ENCODE measurements at regions not wholly inside any gene's neighbourhood (a gene's known extent, or its start where the extent isn't known, plus 50 kb on each side); places are given as distances from the start of the nearest gene placed in this dataset.
"Not testable (repeated sequence)": the region's sequence is repeated elsewhere in the genome, so short reads cannot be mapped to it uniquely, and the experiment has no call there.

DNA sequence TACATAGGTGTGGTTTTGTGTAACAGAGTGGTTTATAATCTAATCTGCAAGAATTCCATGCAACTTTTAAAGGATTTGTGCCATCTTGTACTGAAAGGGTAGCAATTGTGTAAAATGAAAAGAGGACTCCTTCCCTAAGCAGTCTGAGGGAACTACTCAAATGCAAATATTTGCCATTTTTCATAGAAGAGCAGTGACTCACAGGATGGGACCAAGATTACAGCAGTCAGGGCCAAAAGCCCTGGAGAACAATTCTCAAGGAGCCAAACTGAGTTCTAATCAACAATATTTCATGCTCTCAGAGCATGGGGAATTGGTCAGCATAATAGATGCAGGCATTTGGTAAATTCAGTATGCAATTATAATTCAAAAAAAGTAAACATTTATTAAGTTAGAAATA is 495.8 kb downstream of the CHSY3 start:
- Histone ChIP-seq H3K4me3 (ENCODE audit: insufficient read depth, low read length) (no peak overlapping the region), H3K27me3 (ENCODE audit: insufficient read depth, low read length) (no peaks in the 10 kb centered on the region), H3K36me3 (ENCODE audit: insufficient read depth, low read length) (no peaks in the 10 kb centered on the region), H3K4me2 (ENCODE audit: insufficient read depth, low read length) (no peak overlapping the region), H2AFZ (ENCODE audit: low read length) (no peak overlapping the region), H3K9me3 (ENCODE audit: low read depth, low read length) (no peaks in the 10 kb centered on the region), H3K4me1 (ENCODE audit: insufficient read depth, low read length) (no peaks in the 10 kb centered on the region), H3K79me2 (ENCODE audit: insufficient read depth, low read length) (no peaks in the 10 kb centered on the region), H3K27ac (ENCODE audit: low read depth, low read length) (no peak overlapping the region), H4K20me1 (ENCODE audit: insufficient read depth, low read length) (no peaks in the 10 kb centered on the region)
- DNase-seq (ENCODE audit: insufficient read length, low spot score, missing footprints), result peak; percentile 45
- TF ChIP-seq, protein P1, sequence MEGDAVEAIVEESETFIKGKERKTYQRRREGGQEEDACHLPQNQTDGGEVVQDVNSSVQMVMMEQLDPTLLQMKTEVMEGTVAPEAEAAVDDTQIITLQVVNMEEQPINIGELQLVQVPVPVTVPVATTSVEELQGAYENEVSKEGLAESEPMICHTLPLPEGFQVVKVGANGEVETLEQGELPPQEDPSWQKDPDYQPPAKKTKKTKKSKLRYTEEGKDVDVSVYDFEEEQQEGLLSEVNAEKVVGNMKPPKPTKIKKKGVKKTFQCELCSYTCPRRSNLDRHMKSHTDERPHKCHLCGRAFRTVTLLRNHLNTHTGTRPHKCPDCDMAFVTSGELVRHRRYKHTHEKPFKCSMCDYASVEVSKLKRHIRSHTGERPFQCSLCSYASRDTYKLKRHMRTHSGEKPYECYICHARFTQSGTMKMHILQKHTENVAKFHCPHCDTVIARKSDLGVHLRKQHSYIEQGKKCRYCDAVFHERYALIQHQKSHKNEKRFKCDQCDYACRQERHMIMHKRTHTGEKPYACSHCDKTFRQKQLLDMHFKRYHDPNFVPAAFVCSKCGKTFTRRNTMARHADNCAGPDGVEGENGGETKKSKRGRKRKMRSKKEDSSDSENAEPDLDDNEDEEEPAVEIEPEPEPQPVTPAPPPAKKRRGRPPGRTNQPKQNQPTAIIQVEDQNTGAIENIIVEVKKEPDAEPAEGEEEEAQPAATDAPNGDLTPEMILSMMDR (IDR thresholded peaks at IDR 0.05; ENCODE audit: extremely low read depth, low read depth, low read length), result no peak

- Histone ChIP-seq H4K20me1 (ENCODE audit: insufficient read depth, low read length) (no peaks in the 10 kb centered on the region), H3K27ac (ENCODE audit: low read depth, low read length) (no peak overlapping the region), H3K4me2 (ENCODE audit: insufficient read depth, low read length) (no peak overlapping the region), H2AFZ (ENCODE audit: low read length) (no peak overlapping the region), H3K79me2 (ENCODE audit: insufficient read depth, low read length) (no peaks in the 10 kb centered on the region), H3K4me3 (ENCODE audit: insufficient read depth, low read length) (no peak overlapping the region), H3K27me3 (ENCODE audit: insufficient read depth, low read length) (no peaks in the 10 kb centered on the region), H3K9me3 (ENCODE audit: low read depth, low read length) (no peaks in the 10 kb centered on the region), H3K4me1 (ENCODE audit: insufficient read depth, low read length) (no peaks in the 10 kb centered on the region), H3K36me3 (ENCODE audit: insufficient read depth, low read length) (no peaks in the 10 kb centered on the region)
- DNase-seq (ENCODE audit: insufficient read length, low spot score, missing footprints), result no peak
- TF ChIP-seq, protein P1 (IDR thresholded peaks at IDR 0.05; ENCODE audit: extremely low read depth, low read depth, low read length), result no peak
Observed at GRCh38 chr5:130398825-130399224, 494.6 kb downstream of the CHSY3 start.

- not testable (repeated sequence) for H2AFZ ChIP-seq (ENCODE audit: low read length); H3K36me3 ChIP-seq (ENCODE audit: insufficient read depth, low read length); H3K4me1 ChIP-seq (ENCODE audit: insufficient read depth, low read length); H3K27me3 ChIP-seq (ENCODE audit: insufficient read depth, low read length); H3K4me3 ChIP-seq (ENCODE audit: insufficient read depth, low read length); H3K79me2 ChIP-seq (ENCODE audit: insufficient read depth, low read length); H3K27ac ChIP-seq (ENCODE audit: low read depth, low read length); H3K4me2 ChIP-seq (ENCODE audit: insufficient read depth, low read length); H3K9me3 ChIP-seq (ENCODE audit: low read depth, low read length); DNase-seq (ENCODE audit: insufficient read length, low spot score, missing footprints); H4K20me1 ChIP-seq (ENCODE audit: insufficient read depth, low read length)
Observed at GRCh38 chr5:130397727-130398126, 493.5 kb downstream of the CHSY3 start.

DNA sequence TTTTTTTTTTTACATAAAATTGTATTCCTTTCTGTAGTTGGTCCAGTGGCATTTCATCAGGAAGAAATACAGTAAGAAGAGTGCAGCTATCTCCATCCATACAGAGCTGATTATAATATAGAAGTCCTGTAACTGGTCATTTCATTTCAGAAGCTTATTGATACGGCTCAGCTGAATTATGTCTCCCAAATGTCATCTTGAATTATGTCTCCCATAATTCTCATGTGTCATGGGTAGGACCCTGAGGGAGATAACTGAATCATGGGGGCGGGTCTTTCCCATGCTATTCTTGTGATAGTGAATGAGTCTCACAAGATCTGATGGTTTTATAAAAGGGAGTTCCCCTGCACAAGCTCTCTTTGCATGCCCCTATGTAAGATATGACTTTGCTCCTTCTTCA is 492.9 kb downstream of the CHSY3 start:
- Histone ChIP-seq H3K4me1 (ENCODE audit: insufficient read depth, low read length) (no peaks in the 10 kb centered on the region), H3K36me3 (ENCODE audit: insufficient read depth, low read length) (no peaks in the 10 kb centered on the region), H2AFZ (ENCODE audit: low read length) (no peak overlapping the region), H3K9me3 (ENCODE audit: low read depth, low read length) (no peaks in the 10 kb centered on the region), H3K27ac (ENCODE audit: low read depth, low read length) (no peak overlapping the region), H3K27me3 (ENCODE audit: insufficient read depth, low read length) (no peaks in the 10 kb centered on the region), H3K4me3 (ENCODE audit: insufficient read depth, low read length) (no peak overlapping the region), H4K20me1 (ENCODE audit: insufficient read depth, low read length) (no peaks in the 10 kb centered on the region), H3K4me2 (ENCODE audit: insufficient read depth, low read length) (no peak overlapping the region), H3K79me2 (ENCODE audit: insufficient read depth, low read length) (no peaks in the 10 kb centered on the region)
- DNase-seq (ENCODE audit: insufficient read length, low spot score, missing footprints), result no peak
- TF ChIP-seq, protein P1 (IDR thresholded peaks at IDR 0.05; ENCODE audit: extremely low read depth, low read depth, low read length), result no peak

DNA sequence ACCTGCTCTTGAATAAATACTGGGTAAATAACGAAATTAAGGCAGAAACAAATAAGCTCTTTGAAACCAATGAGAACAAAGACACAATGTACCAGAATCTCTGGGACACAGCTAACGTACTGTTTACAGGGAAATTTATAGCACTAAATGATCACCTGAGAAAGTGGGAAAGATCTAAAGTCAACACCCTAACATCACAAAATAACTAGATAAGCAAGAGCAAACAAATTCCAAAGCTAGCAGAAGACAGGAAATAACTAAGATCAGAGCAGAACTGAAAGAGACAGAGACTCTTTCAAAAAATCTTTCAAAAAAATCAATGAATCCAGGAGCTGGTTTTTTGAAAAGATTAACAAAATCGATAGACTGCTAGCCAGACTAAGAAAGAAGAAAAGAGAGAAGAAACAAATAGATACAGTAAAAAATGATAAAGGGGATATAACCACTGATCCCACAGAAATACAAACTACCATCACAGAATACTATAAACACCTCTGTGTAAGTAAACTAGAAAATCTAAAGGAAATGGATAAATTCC is 487.5 kb downstream of the CHSY3 start:
- H3K27me3 ChIP-seq (ENCODE audit: insufficient read depth, low read length); H3K4me3 ChIP-seq (ENCODE audit: insufficient read depth, low read length); H3K79me2 ChIP-seq (ENCODE audit: insufficient read depth, low read length); DNase-seq (ENCODE audit: insufficient read length, low spot score, missing footprints); H2AFZ ChIP-seq (ENCODE audit: low read length); H4K20me1 ChIP-seq (ENCODE audit: insufficient read depth, low read length); H3K4me1 ChIP-seq (ENCODE audit: insufficient read depth, low read length); H3K36me3 ChIP-seq (ENCODE audit: insufficient read depth, low read length); H3K27ac ChIP-seq (ENCODE audit: low read depth, low read length); H3K4me2 ChIP-seq (ENCODE audit: insufficient read depth, low read length); H3K9me3 ChIP-seq (ENCODE audit: low read depth, low read length): not testable (repeated sequence)
